ENCODE measurements at regions not wholly inside any gene's neighbourhood (a gene's known extent, or its start where the extent isn't known, plus 50 kb on each side); places are given as distances from the start of the nearest gene placed in this dataset.

- TF ChIP-seq, protein P1, sequence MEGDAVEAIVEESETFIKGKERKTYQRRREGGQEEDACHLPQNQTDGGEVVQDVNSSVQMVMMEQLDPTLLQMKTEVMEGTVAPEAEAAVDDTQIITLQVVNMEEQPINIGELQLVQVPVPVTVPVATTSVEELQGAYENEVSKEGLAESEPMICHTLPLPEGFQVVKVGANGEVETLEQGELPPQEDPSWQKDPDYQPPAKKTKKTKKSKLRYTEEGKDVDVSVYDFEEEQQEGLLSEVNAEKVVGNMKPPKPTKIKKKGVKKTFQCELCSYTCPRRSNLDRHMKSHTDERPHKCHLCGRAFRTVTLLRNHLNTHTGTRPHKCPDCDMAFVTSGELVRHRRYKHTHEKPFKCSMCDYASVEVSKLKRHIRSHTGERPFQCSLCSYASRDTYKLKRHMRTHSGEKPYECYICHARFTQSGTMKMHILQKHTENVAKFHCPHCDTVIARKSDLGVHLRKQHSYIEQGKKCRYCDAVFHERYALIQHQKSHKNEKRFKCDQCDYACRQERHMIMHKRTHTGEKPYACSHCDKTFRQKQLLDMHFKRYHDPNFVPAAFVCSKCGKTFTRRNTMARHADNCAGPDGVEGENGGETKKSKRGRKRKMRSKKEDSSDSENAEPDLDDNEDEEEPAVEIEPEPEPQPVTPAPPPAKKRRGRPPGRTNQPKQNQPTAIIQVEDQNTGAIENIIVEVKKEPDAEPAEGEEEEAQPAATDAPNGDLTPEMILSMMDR (IDR thresholded peaks at IDR 0.05), result no peak
- TF ChIP-seq POLR2A (IDR thresholded peaks at IDR 0.05), result no peak
Measured at GRCh38 chr17:34472363-34472762, 107.0 kb upstream of the TMEM132E start.

Data from prostate gland (tissue), 2 donors.